OCI-LY7 (cell line): ENCODE measurements at regions not wholly inside any gene's neighbourhood (a gene's known extent, or its start where the extent isn't known, plus 50 kb on each side); places are given as distances from the start of the nearest gene placed in this dataset.

ENCODE experiments used
- CTCF ChIP-seq: fragments of 200-600 bp; sonication (generic); conservative IDR thresholded peaks from 2 replicates; pipeline ENCODE4 v1.5.1; 2014; ENCODE audit warnings: mild to moderate bottlenecking, antibody characterized with exemption, low read length, moderate library complexity, mixed read lengths
- EZH2phosphoT487 ChIP-seq: fragments of 200-600 bp; sonication (generic); IDR thresholded peaks from 2 replicates; pipeline ENCODE4 v1.6.1; 2018; ENCODE audit warnings: low read depth, borderline replicate concordance, mild to moderate bottlenecking, mixed run types, antibody characterized with exemption, low read length, moderate library complexity, mixed read lengths

GRCh38 chr3:193846569-193846968, 253.6 kb downstream of the OPA1 start:
- TF ChIP-seq CTCF (no peak), EZH2phosphoT487 (no peak)
